ENCODE measurements at regions not wholly inside any gene's neighbourhood (a gene's known extent, or its start where the extent isn't known, plus 50 kb on each side); places are given as distances from the start of the nearest gene placed in this dataset.
A peak's percentile ranks its signal among the peaks of the same experiment; 100 is the strongest.

DNA sequence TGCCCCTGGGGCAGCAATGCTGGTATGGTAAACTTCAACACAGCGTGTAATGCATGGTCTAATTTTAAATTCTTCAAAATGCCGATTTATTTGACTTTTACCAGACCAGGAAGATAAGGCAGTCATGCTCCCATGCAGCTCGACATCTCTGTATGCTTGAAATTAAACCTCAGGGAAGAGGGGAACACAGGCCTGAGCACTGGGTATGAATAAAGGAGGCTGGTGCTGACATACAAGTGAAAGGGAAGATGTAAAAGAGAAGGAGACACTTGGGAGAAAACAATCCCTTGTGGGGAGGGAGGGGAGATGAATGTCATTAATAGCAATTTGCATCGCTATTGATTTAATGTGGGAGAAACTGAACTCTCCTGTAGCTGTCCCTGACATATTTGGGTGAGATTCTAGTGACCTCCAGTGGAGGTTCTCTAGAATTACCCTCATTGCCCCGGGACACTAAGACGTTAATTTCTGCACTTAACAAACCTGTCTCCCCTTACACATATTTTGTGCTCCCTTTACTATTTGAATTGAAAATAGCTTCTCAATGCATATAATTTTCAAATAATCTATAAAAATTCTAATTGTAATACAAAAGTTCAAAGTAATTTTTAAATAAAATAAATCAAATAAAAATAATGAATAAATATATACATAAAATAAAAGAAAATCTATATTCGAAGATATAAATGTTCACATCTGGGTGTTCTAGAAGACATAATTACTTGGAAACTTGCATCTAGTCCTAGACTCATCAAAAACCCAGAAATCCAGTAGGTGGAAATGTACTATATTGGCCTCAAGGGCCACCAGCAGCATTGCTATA lies 283.1 kb downstream of the LMX1A start:
- DNase-seq = peak; percentile 41

GRCh38 chr1:165070675-165071074 lies 285.8 kb downstream of the LMX1A start:
- no peak for DNase-seq

DNA sequence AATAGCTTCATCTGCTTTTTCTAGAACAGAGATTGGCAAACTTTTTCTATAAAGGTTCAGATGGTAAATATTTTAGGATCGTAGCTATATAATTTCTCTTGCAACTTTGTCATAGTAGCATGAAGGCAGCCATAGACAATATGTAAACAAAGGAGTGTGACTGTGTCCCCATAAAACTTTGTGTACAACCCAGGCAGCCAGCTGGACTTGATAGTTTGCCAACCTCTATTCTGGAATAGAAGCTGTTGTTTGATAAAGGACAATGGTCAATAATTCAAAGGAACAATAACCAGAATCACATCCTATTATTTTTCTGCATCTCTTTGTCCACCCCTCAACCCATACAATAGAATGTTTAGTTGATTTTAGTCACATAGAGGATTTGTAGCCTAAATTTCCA lies 286.7 kb downstream of the LMX1A start:
- DNase-seq = no peak

GRCh38 chr1:165068741-165069140 lies 287.8 kb downstream of the LMX1A start:
- no peak for DNase-seq

DNA sequence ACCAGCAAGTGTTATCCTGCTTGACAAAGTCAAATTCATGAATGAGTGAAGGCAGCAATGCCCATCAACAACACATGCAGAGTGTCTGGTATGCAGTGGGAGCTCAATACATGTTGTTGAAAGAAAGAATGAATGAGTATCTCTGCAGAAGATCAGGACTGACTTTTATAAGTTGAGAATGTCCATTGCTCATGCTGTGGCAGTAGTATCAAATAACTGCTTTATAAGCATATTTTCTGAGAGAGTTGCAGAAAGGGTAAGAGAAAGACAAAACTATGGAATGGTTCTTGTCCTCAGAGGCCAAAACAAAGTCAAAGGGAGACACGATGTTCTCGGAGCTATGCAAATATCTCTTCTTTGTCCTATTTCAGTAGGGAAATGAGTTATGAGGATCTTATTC lies 288.7 kb downstream of the LMX1A start:
- no peak for DNase-seq

DNA sequence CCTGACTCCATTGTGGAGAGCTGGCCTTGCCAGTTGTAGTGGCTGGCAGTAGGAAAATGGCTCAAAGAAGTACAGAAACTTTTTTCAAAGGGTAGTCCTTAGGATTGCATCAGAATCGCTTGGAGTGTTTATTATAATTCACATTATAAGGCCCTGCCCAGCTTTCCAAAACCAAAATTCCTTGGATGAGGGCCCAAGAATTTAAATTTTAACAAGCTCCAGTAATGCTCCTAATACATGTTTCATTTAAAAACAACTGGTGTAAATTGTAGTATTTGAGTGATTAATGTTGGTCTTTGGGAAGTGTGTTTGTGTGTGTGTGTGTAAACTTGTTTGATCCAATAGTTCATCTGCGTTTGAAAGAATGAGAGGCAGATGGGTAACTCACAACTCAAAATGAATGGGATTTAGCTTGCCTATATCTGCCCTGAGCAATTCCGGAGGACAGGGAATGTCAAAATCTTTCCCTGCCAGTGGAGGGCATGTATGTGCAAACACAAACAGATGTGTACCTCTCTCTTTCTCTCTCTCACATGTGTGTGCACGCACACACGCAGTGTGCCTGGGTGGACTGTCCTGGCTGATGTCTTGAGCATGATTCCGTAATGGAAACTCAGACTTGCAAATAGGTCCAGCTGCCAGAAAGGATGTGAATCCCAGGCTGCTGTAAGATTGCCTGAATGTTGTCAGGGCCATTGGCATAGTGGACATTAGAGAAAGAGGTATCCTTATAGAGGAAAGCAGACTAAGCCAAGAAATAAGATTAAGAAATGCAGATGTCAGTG lies 293.1 kb downstream of the LMX1A start:
- no peak for DNase-seq

- no peak for DNase-seq
Measured at GRCh38 chr1:165062346-165062745, 294.2 kb downstream of the LMX1A start.

GRCh38 chr1:165060285-165060793 lies 296.2 kb downstream of the LMX1A start:
- no peak for DNase-seq

DNA sequence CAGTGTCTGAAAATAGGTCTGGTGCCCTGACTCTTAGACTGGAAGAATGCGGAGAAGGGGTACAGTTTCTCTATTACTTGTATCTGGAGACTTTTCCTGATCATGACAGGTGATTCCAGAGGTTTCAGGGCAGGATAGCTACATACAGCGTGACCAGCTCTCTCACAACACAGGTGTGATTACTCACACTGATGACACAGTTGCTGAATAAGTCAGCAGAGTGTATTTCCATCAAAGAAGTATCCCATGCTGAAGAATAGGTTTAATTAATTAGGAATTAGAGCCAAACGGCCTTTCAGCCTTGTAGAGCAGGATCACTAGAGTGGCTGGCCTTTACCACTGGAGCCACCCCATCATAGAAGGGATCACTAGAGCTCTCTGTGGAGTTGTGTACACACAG lies 298.6 kb downstream of the LMX1A start:
- no peak for DNase-seq

DNA sequence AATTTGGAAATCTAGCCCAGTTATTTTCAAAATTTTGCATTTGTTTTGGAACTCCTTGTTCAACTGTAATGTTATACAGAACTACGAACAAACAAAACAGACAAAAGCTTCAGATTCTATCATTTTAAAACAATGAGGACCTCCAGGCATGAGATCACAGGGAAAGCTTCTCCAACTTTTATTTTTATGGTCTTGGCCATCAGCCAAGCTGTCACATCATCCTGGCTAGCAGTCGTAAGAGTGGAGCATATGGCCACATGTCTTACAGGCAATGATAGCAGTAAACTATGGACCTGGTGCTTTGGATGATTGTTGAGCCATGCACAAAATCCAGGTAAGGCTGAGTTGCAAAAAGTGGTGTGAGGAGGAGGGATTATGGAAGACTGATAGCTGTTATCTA lies 299.6 kb downstream of the LMX1A start:
- no peak for DNase-seq

- DNase-seq = no peak
Measured at GRCh38 chr1:165055581-165055980, 300.9 kb downstream of the LMX1A start.

DNA sequence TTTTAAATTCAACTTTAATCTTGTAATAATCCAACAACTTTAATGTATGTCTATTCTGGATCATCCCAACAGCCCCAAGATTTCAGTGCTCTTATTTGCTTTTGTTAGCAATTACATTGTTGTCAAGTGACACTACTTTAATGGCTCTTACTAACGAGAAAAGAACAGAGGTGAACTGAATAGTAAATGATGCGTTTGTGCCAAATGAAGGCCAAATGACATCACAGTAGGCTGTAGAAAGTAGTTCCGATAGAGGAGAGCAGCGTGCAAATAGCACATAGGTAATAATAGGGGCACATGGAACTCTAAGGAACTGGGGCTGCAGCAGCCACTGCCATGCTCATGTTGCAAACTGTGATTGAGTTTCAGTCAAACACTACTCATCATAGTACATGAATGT lies 301.9 kb downstream of the LMX1A start:
- DNase-seq = no peak

DNA sequence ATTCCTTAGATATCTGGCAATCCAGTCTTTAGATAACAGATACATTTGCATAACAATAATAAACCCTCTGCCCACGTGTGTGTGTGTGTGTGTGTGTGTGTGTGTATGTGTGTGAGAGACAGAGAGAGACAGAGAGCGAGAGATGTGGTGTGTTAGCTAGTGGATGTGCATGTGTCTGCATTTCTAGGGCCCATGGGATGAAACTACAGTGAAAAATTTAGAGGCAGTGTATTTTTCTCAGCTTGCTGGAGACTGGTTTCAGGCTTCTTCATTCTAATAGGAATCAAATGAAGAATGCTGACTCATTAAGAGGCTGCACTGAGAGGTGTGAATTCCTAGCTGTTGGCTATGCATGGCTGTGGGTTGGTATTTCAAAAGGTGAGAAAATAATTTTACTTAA lies 303.2 kb downstream of the LMX1A start:
- DNase-seq = no peak

DNA sequence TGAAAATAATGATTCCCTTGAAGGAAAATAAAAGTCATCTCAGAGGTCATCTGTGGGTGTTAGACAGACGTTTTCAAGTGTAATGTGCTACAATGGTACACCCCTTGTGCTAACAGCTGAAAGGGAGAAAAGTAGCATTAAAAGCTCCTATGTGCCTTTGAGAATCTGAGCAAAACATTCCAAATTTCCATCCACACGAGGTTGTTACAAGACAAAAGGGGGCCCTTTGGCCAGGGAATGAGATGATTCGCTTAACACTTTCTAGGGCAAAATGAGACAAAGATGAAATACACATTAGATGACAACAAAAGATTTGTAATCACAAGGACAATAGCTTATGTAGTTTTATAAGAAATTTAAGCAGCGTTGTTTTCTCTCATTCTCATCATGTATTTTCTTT lies 303.6 kb downstream of the LMX1A start:
- DNase-seq = no peak

- no peak for DNase-seq
Measured at GRCh38 chr1:165052431-165052830, 304.1 kb downstream of the LMX1A start.

- no peak for DNase-seq
Measured at GRCh38 chr1:165050246-165050645, 306.3 kb downstream of the LMX1A start.

DNA sequence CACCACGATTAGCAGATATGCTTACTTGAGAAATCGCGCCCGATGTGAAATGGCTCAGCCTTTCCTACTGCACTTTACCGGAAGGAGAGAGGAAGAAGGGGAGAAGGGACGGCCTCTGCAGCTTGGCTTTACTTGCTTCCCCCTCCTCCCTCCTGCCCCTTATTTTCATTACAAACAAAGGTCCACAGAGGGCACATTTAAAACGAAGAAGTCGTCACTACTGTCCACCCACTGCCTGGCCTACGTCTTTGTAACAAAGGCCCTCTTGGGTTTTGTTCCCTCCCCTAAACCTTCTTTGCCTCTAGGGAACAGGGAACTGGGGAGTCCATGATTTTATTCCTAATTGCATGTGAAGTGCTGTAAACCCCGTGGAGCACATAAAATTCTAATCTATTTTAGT lies 308.5 kb downstream of the LMX1A start:
- no peak for DNase-seq

GRCh38 chr1:165045902-165046301 lies 310.6 kb downstream of the LMX1A start:
- DNase-seq = no peak

GRCh38 chr1:165040641-165041040 lies 315.9 kb downstream of the LMX1A start:
- no peak for DNase-seq

GRCh38 chr1:165039996-165040395 lies 316.5 kb downstream of the LMX1A start:
- DNase-seq = no peak

DNA sequence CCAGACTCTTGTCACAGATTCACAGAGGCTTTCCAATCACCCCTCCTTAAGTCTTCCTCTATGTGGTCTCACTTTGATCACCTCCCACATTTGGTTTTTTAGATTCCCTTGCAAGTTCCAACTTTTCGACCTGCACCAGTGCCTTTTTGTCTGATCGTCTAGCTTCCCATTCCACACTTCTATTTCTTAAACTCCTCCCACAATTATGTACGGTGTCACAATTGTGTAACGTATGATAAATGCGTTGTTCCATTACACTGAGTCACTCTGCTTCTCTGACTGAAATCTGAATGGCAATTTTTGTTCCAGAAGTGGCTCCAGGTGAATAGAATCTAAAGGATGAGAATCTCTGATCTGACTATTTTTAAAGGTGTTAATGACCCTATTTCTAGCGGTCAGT lies 320.1 kb downstream of the LMX1A start:
- no peak for DNase-seq

GRCh38 chr1:165034136-165034809 lies 322.2 kb downstream of the LMX1A start:
- no peak for DNase-seq

DNA sequence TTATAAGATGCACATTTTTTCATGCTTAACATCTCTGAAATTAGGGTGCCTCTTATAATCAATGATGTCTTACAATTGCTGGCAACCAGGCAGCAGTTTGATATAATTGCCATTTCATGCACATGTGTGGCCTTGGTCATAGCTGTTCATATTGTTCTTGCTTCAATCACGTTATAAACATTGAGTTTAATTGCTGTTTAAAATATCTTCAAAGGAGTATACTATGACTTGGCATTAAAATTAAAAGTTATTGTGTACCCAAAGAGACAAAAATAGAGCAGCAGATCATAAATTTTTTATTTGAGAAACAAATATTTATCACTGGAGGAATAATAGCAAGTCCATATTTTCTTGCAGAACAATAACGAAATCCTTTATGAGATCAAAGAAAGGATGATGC lies 325.5 kb downstream of the LMX1A start:
- no peak for DNase-seq

DNA sequence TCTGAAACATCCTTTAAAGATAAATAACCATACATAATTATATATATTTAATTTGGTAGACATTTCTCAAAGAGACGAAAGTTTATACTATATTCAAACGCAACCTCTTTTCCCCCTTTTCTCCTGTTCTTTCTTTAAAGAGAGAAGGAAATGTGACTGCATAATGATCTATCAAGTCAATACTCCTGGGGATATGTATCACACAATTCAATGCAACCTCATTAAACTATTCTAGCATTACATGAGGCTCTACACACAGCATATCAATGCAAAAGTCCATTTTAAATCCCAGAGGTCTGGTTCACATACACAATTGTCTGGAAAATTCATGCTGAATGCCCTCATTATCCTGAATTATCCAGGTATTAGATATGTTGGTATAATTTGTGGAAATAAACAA lies 330.7 kb downstream of the LMX1A start:
- no peak for DNase-seq
